HG03432 (cell line): ENCODE measurements at regions not wholly inside any gene's neighbourhood (a gene's known extent, or its start where the extent isn't known, plus 50 kb on each side); places are given as distances from the start of the nearest gene placed in this dataset.

Experiments
- ATAC-seq: cut with Tn5 transposase; IDR thresholded peaks from one replicate; pipeline ENCODE4 v1.9.1; 2021; ENCODE audit warnings: mild to moderate bottlenecking, moderate library complexity; ENCODE audit not compliant: unreplicated experiment

- no peak for ATAC-seq
Observed at GRCh38 chr3:96000966-96001365, 813.4 kb upstream of the EPHA6 start.

GRCh38 chr3:96007650-96008195 lies 806.7 kb upstream of the EPHA6 start:
- no peak for ATAC-seq

GRCh38 chr3:96012939-96013338 lies 801.5 kb upstream of the EPHA6 start:
- ATAC-seq = no peak

GRCh38 chr3:96017556-96017955 lies 796.8 kb upstream of the EPHA6 start:
- ATAC-seq = no peak

GRCh38 chr3:96022676-96023075 lies 791.7 kb upstream of the EPHA6 start:
- ATAC-seq = no peak

- no peak for ATAC-seq
Observed at GRCh38 chr3:96027718-96028117, 786.7 kb upstream of the EPHA6 start.

GRCh38 chr3:96039632-96040031 lies 774.8 kb upstream of the EPHA6 start:
- no peak for ATAC-seq

GRCh38 chr3:96059301-96059700 lies 755.1 kb upstream of the EPHA6 start:
- no peak for ATAC-seq

- no peak for ATAC-seq
Observed at GRCh38 chr3:96069065-96069464, 745.3 kb upstream of the EPHA6 start.

- ATAC-seq = no peak
Observed at GRCh38 chr3:96070678-96071077, 743.7 kb upstream of the EPHA6 start.

- no peak for ATAC-seq
Observed at GRCh38 chr3:96071097-96071496, 743.3 kb upstream of the EPHA6 start.

GRCh38 chr3:96072226-96072625 lies 742.2 kb upstream of the EPHA6 start:
- no peak for ATAC-seq

GRCh38 chr3:96083610-96084009 lies 730.8 kb upstream of the EPHA6 start:
- ATAC-seq = no peak

- no peak for ATAC-seq
Observed at GRCh38 chr3:96086018-96086417, 728.4 kb upstream of the EPHA6 start.

- ATAC-seq = no peak
Observed at GRCh38 chr3:96101006-96101560, 713.3 kb upstream of the EPHA6 start.

GRCh38 chr3:96106701-96107100 lies 707.7 kb upstream of the EPHA6 start:
- ATAC-seq = no peak
